NCI-H526 treated with DMSO at 0.1 percent for 48 hours (cell line): ENCODE measurements at regions not wholly inside any gene's neighbourhood (a gene's known extent, or its start where the extent isn't known, plus 50 kb on each side); places are given as distances from the start of the nearest gene placed in this dataset.
A peak's percentile ranks its signal among the peaks of the same experiment; 100 is the strongest.

Source experiments
- DNase-seq: peaks from one replicate; lab custom pipeline; 2025; lab: John Stamatoyannopoulos, UW

- no peak for DNase-seq
Measured at GRCh38 chr10:105982735-105983134, 1181.8 kb downstream of the SORCS1 start.

GRCh38 chr10:105981679-105982078 is 1182.8 kb downstream of the SORCS1 start:
- no peak for DNase-seq

- DNase-seq: no peak
Measured at GRCh38 chr10:105974803-105975456, 1189.6 kb downstream of the SORCS1 start.

GRCh38 chr10:105973902-105974301 is 1190.6 kb downstream of the SORCS1 start:
- no peak for DNase-seq

GRCh38 chr10:105973360-105973759 is 1191.1 kb downstream of the SORCS1 start:
- DNase-seq: no peak

GRCh38 chr10:105971460-105971859 is 1193.0 kb downstream of the SORCS1 start:
- DNase-seq: no peak

GRCh38 chr10:105969884-105970377 is 1194.6 kb downstream of the SORCS1 start:
- no peak for DNase-seq

GRCh38 chr10:105968666-105969065 is 1195.8 kb downstream of the SORCS1 start:
- no peak for DNase-seq

GRCh38 chr10:105967256-105967655 is 1197.2 kb downstream of the SORCS1 start:
- no peak for DNase-seq

GRCh38 chr10:105965141-105965540 is 1199.4 kb downstream of the SORCS1 start:
- DNase-seq: no peak

- no peak for DNase-seq
Measured at GRCh38 chr10:105964009-105964408, 1200.5 kb downstream of the SORCS1 start.

GRCh38 chr10:105963334-105963884 is 1201.1 kb downstream of the SORCS1 start:
- DNase-seq: no peak

- no peak for DNase-seq
Measured at GRCh38 chr10:105956550-105956949, 1208.0 kb downstream of the SORCS1 start.

- DNase-seq: no peak
Measured at GRCh38 chr10:105953861-105954260, 1210.6 kb downstream of the SORCS1 start.

- no peak for DNase-seq
Measured at GRCh38 chr10:105953056-105953455, 1211.5 kb downstream of the SORCS1 start.

- no peak for DNase-seq
Measured at GRCh38 chr10:105952153-105952552, 1212.4 kb downstream of the SORCS1 start.

- DNase-seq: peak; percentile 6
Measured at GRCh38 chr10:105950410-105950809, 1214.1 kb downstream of the SORCS1 start.

- DNase-seq: no peak
Measured at GRCh38 chr10:105949721-105950120, 1214.8 kb downstream of the SORCS1 start.

GRCh38 chr10:105925045-105925785 is 1239.3 kb downstream of the SORCS1 start:
- DNase-seq: no peak

GRCh38 chr10:105921348-105921747 is 1243.2 kb downstream of the SORCS1 start:
- no peak for DNase-seq

GRCh38 chr10:105914432-105914831 is 1250.1 kb downstream of the SORCS1 start:
- DNase-seq: no peak

GRCh38 chr10:105908701-105909100 is 1255.8 kb downstream of the SORCS1 start:
- DNase-seq: no peak

- no peak for DNase-seq
Measured at GRCh38 chr10:105885495-105885894, 1244.4 kb downstream of the SORCS3 start.
